Keratinocyte (primary cell): ENCODE measurements at regions not wholly inside any gene's neighbourhood (a gene's known extent, or its start where the extent isn't known, plus 50 kb on each side); places are given as distances from the start of the nearest gene placed in this dataset.

ENCODE experiments used
- DNase-seq: peaks from one replicate; pipeline ENCODE4 v3.0.0-alpha.2; 2011; ENCODE audit warnings: low read depth, missing footprints, low spot score
- FAIRE-seq: peaks from 2 replicates; lab custom pipeline; 2011; peaks lifted over from hg19 to GRCh38; lab: Jason Lieb, UNC
- H2AFZ ChIP-seq: 2 replicates; pipeline ENCODE4 v1.6.0; 2012; ENCODE audit warnings: low read length, control low read depth, inconsistent platforms; ENCODE audit not compliant: control insufficient read depth
- H3K27ac ChIP-seq: 2 replicates; pipeline ENCODE4 v1.5.1; 2011; ENCODE audit warnings: low read length; ENCODE audit not compliant: control insufficient read depth, insufficient read depth
- H3K27me3 ChIP-seq: 3 replicates; pipeline ENCODE4 v1.6.0; 2011; ENCODE audit warnings: low read length; ENCODE audit not compliant: control insufficient read depth, insufficient read depth; ENCODE audit errors: extremely low read depth
- H3K36me3 ChIP-seq, 2 experiments: 2 replicates in 1 of 2; 3 replicates in 1 of 2; pipeline ENCODE4 v1.5.1; 2011; ENCODE audit warnings: low read length in 2 of 2, mild to moderate bottlenecking in 1 of 2; ENCODE audit not compliant: control insufficient read depth in 2 of 2, insufficient read depth in 2 of 2; ENCODE audit errors: extremely low read depth in 1 of 2
- H3K4me1 ChIP-seq: 3 replicates; pipeline ENCODE4 v1.5.1; 2011; ENCODE audit warnings: low read length; ENCODE audit not compliant: control insufficient read depth, insufficient read depth; ENCODE audit errors: extremely low read depth
- H3K4me2 ChIP-seq: 3 replicates; pipeline ENCODE4 v1.6.0; 2011; ENCODE audit warnings: low read depth, low read length; ENCODE audit not compliant: control insufficient read depth, insufficient read depth; ENCODE audit errors: extremely low read depth
- H3K4me3 ChIP-seq, 3 experiments: fragments of 200-600 bp in 1 of 3; sonication (generic) in 1 of 3; 2 replicates in 2 of 3; 3 replicates in 1 of 3; pipeline ENCODE4 v1.5.1; 2011 to 2016; ENCODE audit warnings: low read length in 3 of 3, mild to moderate bottlenecking in 3 of 3, control low read depth in 2 of 3, inconsistent platforms in 1 of 3, low read depth in 1 of 3, mixed read lengths in 1 of 3, mixed run types in 1 of 3, moderate library complexity in 1 of 3; ENCODE audit not compliant: control insufficient read depth in 2 of 3, insufficient read depth in 2 of 3; ENCODE audit errors: extremely low read depth in 1 of 3
- H3K79me2 ChIP-seq: 2 replicates; pipeline ENCODE4 v1.6.0; 2012; ENCODE audit warnings: low read length; ENCODE audit not compliant: control insufficient read depth, insufficient read depth
- H3K9ac ChIP-seq: 3 replicates; pipeline ENCODE4 v1.6.0; 2011; ENCODE audit warnings: low read length; ENCODE audit not compliant: control insufficient read depth, insufficient read depth; ENCODE audit errors: extremely low read depth
- H3K9me1 ChIP-seq: 3 replicates; pipeline ENCODE4 v1.6.0; 2011; ENCODE audit warnings: low read length; ENCODE audit not compliant: control insufficient read depth, insufficient read depth; ENCODE audit errors: extremely low read depth
- H3K9me3 ChIP-seq: 2 replicates; pipeline ENCODE4 v1.5.1; 2012; ENCODE audit warnings: low read depth, low read length; ENCODE audit not compliant: control insufficient read depth
- H4K20me1 ChIP-seq: 3 replicates; pipeline ENCODE4 v1.6.0; 2011; ENCODE audit warnings: low read length; ENCODE audit not compliant: control insufficient read depth, insufficient read depth; ENCODE audit errors: extremely low read depth
- EZH2 ChIP-seq: IDR thresholded peaks from one replicate; pipeline ENCODE4 v1.6.1; 2012; ENCODE audit warnings: inconsistent platforms, mild to moderate bottlenecking, low read length, moderate library complexity
- dilution Hi-C: fragments of 300-500 bp; cut with MboI; formaldehyde crosslinking; loops from one replicate; pipeline ENCODE4 v1.7.0; 2020; ENCODE audit warnings: low sequenced_read_pairs; ENCODE audit not compliant: extremely low pct_ligation_motif_present
- TF ChIP-seq, protein P1 (sequence below), 3 experiments: IDR thresholded peaks in 1 of 3; conservative IDR thresholded peaks in 1 of 3; optimal IDR thresholded peaks in 1 of 3; 2 replicates in 2 of 3; 3 replicates in 1 of 3; pipeline versions ENCODE3 to v1.5.1; 2011; ENCODE audit warnings: low read length in 3 of 3, mild to moderate bottlenecking in 3 of 3, moderate library complexity in 2 of 3, control low read depth in 1 of 3, inconsistent platforms in 1 of 3; ENCODE audit not compliant: insufficient read depth in 2 of 3; ENCODE audit errors: extremely low read depth in 1 of 3

DNA sequence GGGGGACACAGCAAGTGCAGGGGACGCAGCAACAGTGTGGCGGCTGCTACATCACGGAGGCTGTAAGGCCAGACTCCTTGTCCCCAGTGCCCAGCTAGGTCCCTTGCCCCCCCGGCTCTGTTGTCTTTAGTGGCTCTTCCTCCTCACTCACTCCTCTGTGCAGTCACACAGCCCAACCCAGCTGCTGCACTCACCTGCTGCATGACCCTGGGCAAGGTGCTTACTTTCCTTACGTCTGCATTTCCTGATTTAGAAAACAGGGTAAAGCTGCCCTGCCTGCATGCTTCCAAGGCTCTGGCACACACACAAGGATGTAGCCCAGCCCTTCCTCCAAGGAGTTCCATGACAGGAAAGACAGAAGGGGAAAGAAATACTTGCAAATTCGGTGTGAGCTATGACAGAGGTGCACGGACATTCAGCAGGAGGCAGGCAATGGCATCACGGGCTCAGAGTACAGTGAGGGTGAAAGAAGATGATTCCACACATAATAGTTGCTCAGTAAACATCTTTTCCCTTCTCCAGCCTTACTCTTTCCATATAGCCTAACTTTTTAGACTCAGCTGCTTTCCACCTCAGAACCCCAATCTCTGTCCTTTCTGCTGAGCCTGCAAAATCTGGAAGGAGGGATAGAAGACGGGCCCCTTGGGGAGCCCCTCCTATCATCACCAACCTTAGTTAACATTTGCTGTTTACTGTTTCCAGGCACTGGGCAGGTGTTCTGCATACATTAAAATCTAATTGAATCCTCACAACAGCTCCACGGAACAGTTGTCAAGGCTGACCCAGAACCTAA, 150.9 kb downstream of the MRM1 start:
- no peak for TF ChIP-seq EZH2
- TF ChIP-seq, protein P1, sequence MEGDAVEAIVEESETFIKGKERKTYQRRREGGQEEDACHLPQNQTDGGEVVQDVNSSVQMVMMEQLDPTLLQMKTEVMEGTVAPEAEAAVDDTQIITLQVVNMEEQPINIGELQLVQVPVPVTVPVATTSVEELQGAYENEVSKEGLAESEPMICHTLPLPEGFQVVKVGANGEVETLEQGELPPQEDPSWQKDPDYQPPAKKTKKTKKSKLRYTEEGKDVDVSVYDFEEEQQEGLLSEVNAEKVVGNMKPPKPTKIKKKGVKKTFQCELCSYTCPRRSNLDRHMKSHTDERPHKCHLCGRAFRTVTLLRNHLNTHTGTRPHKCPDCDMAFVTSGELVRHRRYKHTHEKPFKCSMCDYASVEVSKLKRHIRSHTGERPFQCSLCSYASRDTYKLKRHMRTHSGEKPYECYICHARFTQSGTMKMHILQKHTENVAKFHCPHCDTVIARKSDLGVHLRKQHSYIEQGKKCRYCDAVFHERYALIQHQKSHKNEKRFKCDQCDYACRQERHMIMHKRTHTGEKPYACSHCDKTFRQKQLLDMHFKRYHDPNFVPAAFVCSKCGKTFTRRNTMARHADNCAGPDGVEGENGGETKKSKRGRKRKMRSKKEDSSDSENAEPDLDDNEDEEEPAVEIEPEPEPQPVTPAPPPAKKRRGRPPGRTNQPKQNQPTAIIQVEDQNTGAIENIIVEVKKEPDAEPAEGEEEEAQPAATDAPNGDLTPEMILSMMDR (optimal IDR thresholded peaks at IDR 0.05 in 1 of 3, IDR thresholded peaks at IDR 0.05 in 1 of 3, conservative IDR thresholded peaks at IDR 0.05 in 1 of 3; ENCODE audit: extremely low read depth in 1 of 3, insufficient read depth in 2 of 3, low read length in 3 of 3) = no peak
- Histone ChIP-seq H3K4me1 (no peaks in the 10 kb centered on the region), H3K9me3 (no peaks in the 10 kb centered on the region), H3K27me3 (peaks cover 34% of the 10 kb centered on the region), H3K4me2 (no peak overlapping the region), H2AFZ (no peak overlapping the region), H3K36me3 (no peaks in the 10 kb centered on the region), H3K27ac (no peak overlapping the region), H3K9ac (no peak overlapping the region), H3K9me1 (no peaks in the 10 kb centered on the region), H4K20me1 (no peaks in the 10 kb centered on the region), H3K79me2 (no peaks in the 10 kb centered on the region), H3K4me3 (no peak overlapping the region)
- no peak for FAIRE-seq
- dilution Hi-C loops = no loop called here
- no peak for DNase-seq

GRCh38 chr17:36755586-36755985, 154.2 kb downstream of the MRM1 start:
- Histone ChIP-seq H3K4me3 (no peak overlapping the region), H3K4me2 (no peak overlapping the region), H3K27me3 (peaks cover 17% of the 10 kb centered on the region), H3K79me2 (no peaks in the 10 kb centered on the region), H3K27ac (no peak overlapping the region), H3K9ac (no peak overlapping the region), H3K4me1 (no peaks in the 10 kb centered on the region), H3K36me3 (no peaks in the 10 kb centered on the region), H3K9me1 (no peaks in the 10 kb centered on the region), H2AFZ (no peak overlapping the region), H4K20me1 (no peaks in the 10 kb centered on the region), H3K9me3 (no peaks in the 10 kb centered on the region)
- DNase-seq (peak; percentile 4), FAIRE-seq (no peak)
- no peak for TF ChIP-seq EZH2
- TF ChIP-seq, protein P1 (optimal IDR thresholded peaks at IDR 0.05 in 1 of 3, IDR thresholded peaks at IDR 0.05 in 1 of 3, conservative IDR thresholded peaks at IDR 0.05 in 1 of 3; ENCODE audit: extremely low read depth in 1 of 3, insufficient read depth in 2 of 3, low read length in 3 of 3) = peak; percentile 43 to 74 (median 74)
- dilution Hi-C loops = no loop called here
